ENCODE measurements at regions not wholly inside any gene's neighbourhood (a gene's known extent, or its start where the extent isn't known, plus 50 kb on each side); places are given as distances from the start of the nearest gene placed in this dataset.

GRCh38 chr21:19969156-19969555 lies 1029.1 kb upstream of the NCAM2 start:
- TF ChIP-seq CTCF (IDR thresholded peaks at IDR 0.05), result no peak
- no peak for TF ChIP-seq POLR2A (IDR thresholded peaks at IDR 0.05)
- no peak for TF ChIP-seq POLR2AphosphoS5 (IDR thresholded peaks at IDR 0.05)

All from gastroesophageal sphincter (tissue), 3 donors.